AG09309 (cell line): ENCODE measurements at regions not wholly inside any gene's neighbourhood (a gene's known extent, or its start where the extent isn't known, plus 50 kb on each side); places are given as distances from the start of the nearest gene placed in this dataset.
"Not testable (repeated sequence)": the region's sequence is repeated elsewhere in the genome, so short reads cannot be mapped to it uniquely, and the experiment has no call there.

ENCODE experiments used
- DNase-seq: peaks from one replicate; pipeline ENCODE4 v3.0.0-alpha.2; 2010; ENCODE audit warnings: low read depth
- H3K4me3 ChIP-seq: 2 replicates; pipeline ENCODE4 v1.5.1; 2011; ENCODE audit warnings: mild to moderate bottlenecking, low read depth, low read length, moderate library complexity; ENCODE audit not compliant: control insufficient read depth
- CTCF ChIP-seq: IDR thresholded peaks from 2 replicates; pipeline ENCODE4 v1.5.1; 2011; ENCODE audit warnings: mild to moderate bottlenecking, low read depth, low read length, inconsistent platforms; ENCODE audit not compliant: insufficient read depth, control insufficient read depth; ENCODE audit errors: missing control alignments

GRCh38 chr4:3381208-3381607 lies 60.6 kb upstream of the HGFAC start:
- TF ChIP-seq CTCF = peak; percentile 7
- not testable (repeated sequence) for H3K4me3 ChIP-seq, DNase-seq

- DNase-seq = no peak
- TF ChIP-seq CTCF = no peak
- H3K4me3 ChIP-seq = no peak overlapping the region
Observed at GRCh38 chr4:3382251-3382650, 59.5 kb upstream of the HGFAC start.

- DNase-seq = no peak
Observed at GRCh38 chr4:3384391-3384770, 57.4 kb upstream of the HGFAC start.

GRCh38 chr4:3384771-3385710 lies 56.7 kb upstream of the HGFAC start:
- no peak for TF ChIP-seq CTCF
- H3K4me3 ChIP-seq = no peak overlapping the region
- no peak for DNase-seq

More at GRCh38 chr4:3384391-3384770, 57.4 kb upstream of the HGFAC start:
- no peak for TF ChIP-seq CTCF
- H3K4me3 ChIP-seq = no peak overlapping the region

GRCh38 chr4:3385711-3386420 lies 55.9 kb upstream of the HGFAC start:
- DNase-seq = no peak
- no peak overlapping the region for H3K4me3 ChIP-seq
- TF ChIP-seq CTCF = no peak

GRCh38 chr4:3386526-3386925 lies 55.2 kb upstream of the HGFAC start:
- no peak overlapping the region for H3K4me3 ChIP-seq
- no peak for TF ChIP-seq CTCF
- DNase-seq = no peak
